H1 (cell line): ENCODE measurements at regions not wholly inside any gene's neighbourhood (a gene's known extent, or its start where the extent isn't known, plus 50 kb on each side); places are given as distances from the start of the nearest gene placed in this dataset.

Source experiments
- CHD2 ChIP-seq: IDR thresholded peaks from 2 replicates; pipeline ENCODE4 v1.6.1; 2012; ENCODE audit warnings: low read length, improper control_type of control experiment
- CTCF ChIP-seq, 3 experiments: IDR thresholded peaks; 1 replicate in 2 of 3; 2 replicates in 1 of 3; pipeline versions ENCODE4 v1.5.1 to v1.6.1; 2011; ENCODE audit warnings: low read length in 3 of 3, mild to moderate bottlenecking in 3 of 3, inconsistent platforms in 2 of 3, low read depth in 1 of 3, moderate library complexity in 1 of 3; ENCODE audit not compliant: insufficient read depth in 1 of 3; ENCODE audit errors: control extremely low read depth in 1 of 3
- RAD21 ChIP-seq, 2 experiments: IDR thresholded peaks in 1 of 2; conservative IDR thresholded peaks in 1 of 2; 2 replicates each; pipeline ENCODE4 v1.6.1; 2011; ENCODE audit warnings: low read depth in 2 of 2, low read length in 2 of 2, improper control_type of control experiment in 1 of 2, inconsistent platforms in 1 of 2, mild to moderate bottlenecking in 1 of 2, moderate library complexity in 1 of 2
- RNF2 ChIP-seq: fragments of 200-900, 300-1000 bp; sonication (generic); IDR thresholded peaks from 2 replicates; pipeline ENCODE4 v1.7.1; 2016; ENCODE audit warnings: borderline replicate concordance, low read depth, mild to moderate bottlenecking, antibody characterized with exemption, low read length; ENCODE audit not compliant: poor library complexity, severe bottlenecking; ENCODE audit errors: missing control alignments
- SIRT6 ChIP-seq: IDR thresholded peaks from one replicate; pipeline ENCODE4 v1.7.1; 2012; ENCODE audit warnings: low read length, inconsistent platforms
- SP1 ChIP-seq: IDR thresholded peaks from 2 replicates; pipeline ENCODE4 v1.6.1; 2011; ENCODE audit warnings: low read depth, low read length
- YY1 ChIP-seq: IDR thresholded peaks from 2 replicates; pipeline ENCODE4 v1.6.1; 2011; ENCODE audit warnings: low read depth, mild to moderate bottlenecking, low read length
- ZNF274 ChIP-seq: IDR thresholded peaks from 2 replicates; pipeline ENCODE4 v1.7.0; 2012; ENCODE audit warnings: low read length, borderline replicate concordance; ENCODE audit errors: extremely low read depth

GRCh38 chr11:26244207-26244606 lies 87.7 kb upstream of the ANO3 start:
- no peak for TF ChIP-seq SP1
- TF ChIP-seq SIRT6, result no peak
- TF ChIP-seq RNF2, result no peak
- TF ChIP-seq CHD2, result no peak
- TF ChIP-seq ZNF274, result no peak
- no peak for TF ChIP-seq CTCF (IDR thresholded peaks at IDR 0.05; ENCODE audit: control extremely low read depth in 1 of 3, insufficient read depth in 1 of 3, low read depth in 1 of 3, low read length in 3 of 3)
- no peak for TF ChIP-seq RAD21 (IDR thresholded peaks at IDR 0.05 in 1 of 2, conservative IDR thresholded peaks at IDR 0.05 in 1 of 2; ENCODE audit: low read depth in 2 of 2, low read length in 2 of 2)
- TF ChIP-seq YY1, result no peak
